ENCODE measurements at regions not wholly inside any gene's neighbourhood (a gene's known extent, or its start where the extent isn't known, plus 50 kb on each side); places are given as distances from the start of the nearest gene placed in this dataset.

DNA sequence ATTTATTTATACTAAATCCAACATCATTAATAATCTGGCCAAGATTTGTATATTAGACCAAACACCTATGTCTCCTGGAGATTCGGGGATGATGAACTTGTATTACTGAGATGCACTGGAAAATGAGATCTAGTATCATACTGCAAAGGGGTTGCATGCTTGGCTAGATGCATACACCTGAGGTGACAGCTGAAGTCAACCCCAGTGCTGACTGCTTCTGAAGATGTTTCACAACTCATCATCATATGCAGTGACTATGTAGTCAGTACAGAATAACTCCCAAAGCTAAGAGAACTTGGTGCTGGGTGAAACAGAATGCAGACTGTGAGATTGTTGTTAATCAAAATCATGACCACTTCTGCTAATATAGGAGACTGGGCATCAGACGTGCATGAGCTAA is 1114.2 kb downstream of the NSUN3 start:
- no peak overlapping the region for H3K4me3 ChIP-seq (ENCODE audit: low read depth, low read length)
- TF ChIP-seq, protein P1, sequence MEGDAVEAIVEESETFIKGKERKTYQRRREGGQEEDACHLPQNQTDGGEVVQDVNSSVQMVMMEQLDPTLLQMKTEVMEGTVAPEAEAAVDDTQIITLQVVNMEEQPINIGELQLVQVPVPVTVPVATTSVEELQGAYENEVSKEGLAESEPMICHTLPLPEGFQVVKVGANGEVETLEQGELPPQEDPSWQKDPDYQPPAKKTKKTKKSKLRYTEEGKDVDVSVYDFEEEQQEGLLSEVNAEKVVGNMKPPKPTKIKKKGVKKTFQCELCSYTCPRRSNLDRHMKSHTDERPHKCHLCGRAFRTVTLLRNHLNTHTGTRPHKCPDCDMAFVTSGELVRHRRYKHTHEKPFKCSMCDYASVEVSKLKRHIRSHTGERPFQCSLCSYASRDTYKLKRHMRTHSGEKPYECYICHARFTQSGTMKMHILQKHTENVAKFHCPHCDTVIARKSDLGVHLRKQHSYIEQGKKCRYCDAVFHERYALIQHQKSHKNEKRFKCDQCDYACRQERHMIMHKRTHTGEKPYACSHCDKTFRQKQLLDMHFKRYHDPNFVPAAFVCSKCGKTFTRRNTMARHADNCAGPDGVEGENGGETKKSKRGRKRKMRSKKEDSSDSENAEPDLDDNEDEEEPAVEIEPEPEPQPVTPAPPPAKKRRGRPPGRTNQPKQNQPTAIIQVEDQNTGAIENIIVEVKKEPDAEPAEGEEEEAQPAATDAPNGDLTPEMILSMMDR (IDR thresholded peaks at IDR 0.05; ENCODE audit: borderline replicate concordance, insufficient read depth, low read depth, low read length) = no peak

DNA sequence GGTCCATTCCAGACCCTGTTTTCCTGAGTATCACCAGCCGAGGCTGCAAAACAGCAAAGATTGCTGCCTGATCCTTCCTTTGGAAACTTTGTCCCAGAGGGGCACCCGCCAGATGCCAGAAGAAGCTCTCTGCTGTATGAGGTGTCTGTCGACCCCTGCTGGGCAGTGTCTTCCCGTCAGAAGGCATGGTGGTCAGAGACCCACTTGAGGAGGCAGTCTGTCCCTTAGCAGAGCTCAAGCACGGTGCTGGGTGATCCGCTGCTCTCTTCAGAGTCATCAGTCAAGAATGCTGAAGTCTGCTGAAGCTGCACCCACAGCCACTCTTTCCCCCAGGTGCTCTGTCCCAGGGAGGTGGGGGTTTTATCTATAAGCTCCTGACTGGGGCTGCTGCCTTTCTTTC is 1121.2 kb downstream of the NSUN3 start:
- H3K4me3 ChIP-seq (ENCODE audit: low read depth, low read length) = no peak overlapping the region
- TF ChIP-seq, protein P1 (IDR thresholded peaks at IDR 0.05; ENCODE audit: borderline replicate concordance, insufficient read depth, low read depth, low read length) = no peak

DNA sequence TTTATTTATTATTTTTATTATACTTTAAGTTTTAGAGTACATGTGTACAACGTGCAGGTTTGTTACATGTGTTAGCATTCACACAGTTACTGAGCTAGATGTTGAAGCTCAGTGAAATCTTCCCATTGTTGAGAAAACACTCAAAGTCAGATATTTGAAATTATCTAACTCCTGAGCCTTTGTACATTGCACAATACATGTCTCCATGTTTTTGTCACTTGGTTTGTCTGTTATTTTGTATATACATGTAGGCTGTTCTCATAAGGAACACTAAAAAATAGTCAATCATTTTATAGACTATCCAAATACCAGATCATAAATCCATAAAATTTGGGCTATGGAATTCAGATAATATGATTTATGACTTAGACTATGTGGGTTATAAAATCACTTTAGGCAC is 1126.5 kb downstream of the NSUN3 start:
- H3K4me3 ChIP-seq (ENCODE audit: low read depth, low read length) = no peak overlapping the region
- TF ChIP-seq, protein P1 (IDR thresholded peaks at IDR 0.05; ENCODE audit: borderline replicate concordance, insufficient read depth, low read depth, low read length) = no peak

DNA sequence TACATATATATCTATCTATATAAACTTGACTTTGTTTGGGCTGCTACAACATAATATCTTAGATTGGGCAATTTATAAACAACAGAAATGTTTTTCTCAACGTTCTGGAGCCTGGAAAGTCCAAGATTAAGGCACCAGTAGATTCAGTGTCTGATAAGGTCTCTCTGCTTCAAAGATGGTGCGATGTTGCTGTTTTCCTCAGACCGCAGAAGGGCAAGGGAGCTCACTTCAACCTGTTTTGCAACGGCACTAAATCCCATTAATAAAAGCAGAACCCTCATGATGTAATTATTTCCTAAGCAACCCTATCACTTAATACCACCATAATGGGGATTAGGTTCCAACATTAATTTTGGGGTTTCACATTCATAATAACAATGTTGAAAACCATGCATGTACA is 1134.8 kb downstream of the NSUN3 start:
- H3K4me3 ChIP-seq (ENCODE audit: low read depth, low read length) = no peak overlapping the region
- TF ChIP-seq, protein P1 (IDR thresholded peaks at IDR 0.05; ENCODE audit: borderline replicate concordance, insufficient read depth, low read depth, low read length) = no peak

DNA sequence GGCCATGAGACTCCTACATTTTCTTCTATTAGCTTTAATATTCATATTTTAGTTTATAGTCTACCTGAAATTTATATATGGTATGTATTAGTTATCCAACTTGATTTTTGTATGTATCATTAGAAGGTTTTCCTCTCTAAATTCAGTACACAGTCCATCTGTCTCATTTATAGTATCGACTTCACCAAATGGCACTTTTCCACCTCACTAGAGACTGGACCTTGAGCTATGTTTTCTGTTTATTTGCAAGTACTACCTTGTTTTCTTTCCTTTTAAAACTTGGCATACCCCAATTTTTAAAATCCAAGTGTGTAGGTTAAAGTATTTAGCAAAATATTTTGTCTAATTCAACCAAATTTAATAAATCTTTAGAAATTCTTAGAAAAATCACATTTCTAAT is 1137.5 kb downstream of the NSUN3 start:
- H3K4me3 ChIP-seq (ENCODE audit: low read depth, low read length) = no peak overlapping the region
- TF ChIP-seq, protein P1 (IDR thresholded peaks at IDR 0.05; ENCODE audit: borderline replicate concordance, insufficient read depth, low read depth, low read length) = no peak

DNA sequence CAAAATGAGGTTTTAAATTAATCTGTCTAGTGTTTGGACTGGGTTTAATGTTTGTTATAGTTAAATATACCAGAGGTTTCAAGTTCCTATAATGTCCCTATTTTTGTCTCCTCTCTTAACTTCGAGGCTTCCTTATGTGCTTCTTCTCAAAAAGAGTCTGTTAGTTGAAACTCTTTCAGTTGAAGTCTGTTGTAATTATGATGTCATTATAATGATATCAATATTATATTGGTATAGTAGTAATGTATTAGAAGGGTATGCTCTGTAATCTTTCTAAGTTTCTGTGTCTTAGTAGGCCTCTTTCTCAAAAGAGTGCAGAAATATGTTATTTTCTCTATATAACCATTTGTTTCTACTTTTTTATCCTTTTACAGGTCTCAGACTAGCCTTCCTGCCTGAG is 1148.0 kb downstream of the NSUN3 start:
- H3K4me3 ChIP-seq (ENCODE audit: low read depth, low read length) = no peak overlapping the region
- TF ChIP-seq, protein P1 (IDR thresholded peaks at IDR 0.05; ENCODE audit: borderline replicate concordance, insufficient read depth, low read depth, low read length) = no peak

DNA sequence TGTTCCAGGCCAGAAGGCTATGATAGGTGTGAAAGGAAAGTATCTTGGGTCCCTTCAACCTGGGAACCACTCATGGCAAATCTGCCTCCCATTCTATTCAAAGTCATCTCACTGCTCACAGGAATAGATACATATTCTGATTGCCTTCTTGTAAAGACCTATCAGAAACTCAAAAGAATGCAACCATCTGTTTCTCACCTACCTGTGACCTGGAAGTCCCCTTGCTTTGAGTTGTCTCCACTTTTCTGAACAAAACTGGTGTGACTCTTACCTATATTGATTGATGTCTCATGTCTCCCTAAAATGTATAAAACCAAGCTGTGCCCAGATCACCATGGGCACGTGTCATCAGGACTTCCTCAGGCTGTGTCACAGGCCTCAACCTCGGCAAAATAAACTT is 1149.3 kb downstream of the NSUN3 start:
- no peak overlapping the region for H3K4me3 ChIP-seq (ENCODE audit: low read depth, low read length)
- TF ChIP-seq, protein P1 (IDR thresholded peaks at IDR 0.05; ENCODE audit: borderline replicate concordance, insufficient read depth, low read depth, low read length) = no peak

Measured in GM12875 (cell line).